ENCODE measurements at regions not wholly inside any gene's neighbourhood (a gene's known extent, or its start where the extent isn't known, plus 50 kb on each side); places are given as distances from the start of the nearest gene placed in this dataset.

DNA sequence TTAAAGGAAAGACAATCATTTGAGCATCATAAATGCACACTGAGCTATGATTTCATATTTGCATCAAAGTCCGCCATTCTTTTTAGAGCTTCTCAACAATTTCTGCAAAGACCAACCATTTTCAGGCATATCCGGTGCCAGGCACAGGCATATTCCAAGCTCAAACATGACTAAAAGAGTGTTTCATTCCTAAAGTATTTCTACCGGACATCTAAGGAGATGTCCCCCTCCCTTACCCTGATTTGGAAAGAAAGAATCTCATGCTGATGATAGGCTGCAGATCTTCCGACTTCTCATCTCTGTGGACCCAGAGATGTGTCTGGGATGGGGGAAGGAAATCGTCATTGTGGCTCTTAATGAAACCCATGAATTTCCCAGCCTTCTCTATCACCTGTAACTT lies 600.5 kb upstream of the MGMT start:
- in situ Hi-C loops (cut with MboI; ENCODE audit: low sequenced_read_pairs, unreplicated experiment) = no loop called here
- no peak for TF ChIP-seq CTCF (IDR thresholded peaks at IDR 0.05; ENCODE audit: borderline replicate concordance, control extremely low read depth, extremely low read depth, insufficient read depth, missing control alignments)
- DNase-seq (ENCODE audit: low spot score) = no peak

DNA sequence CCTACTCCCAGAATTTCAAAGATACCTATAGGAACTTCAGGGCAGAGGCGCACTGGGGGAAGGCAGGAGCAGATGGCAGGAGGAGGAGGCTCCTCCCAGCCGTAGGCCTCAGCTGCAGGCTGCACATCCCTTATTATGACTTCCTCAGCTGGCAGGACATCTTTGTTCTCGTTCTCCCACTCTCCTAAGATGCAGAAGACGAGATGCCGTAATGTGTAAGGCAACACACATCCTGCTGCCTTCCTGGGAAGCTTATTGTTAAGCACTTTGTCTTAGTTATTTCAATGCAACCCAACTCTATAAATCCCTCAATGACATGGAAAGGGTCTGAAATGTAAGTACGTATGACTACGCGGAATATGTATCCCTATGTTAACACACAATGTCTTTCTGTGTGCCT lies 599.8 kb upstream of the MGMT start:
- no peak for DNase-seq (ENCODE audit: low spot score)
- in situ Hi-C loops (cut with MboI; ENCODE audit: low sequenced_read_pairs, unreplicated experiment) = no loop called here
- TF ChIP-seq CTCF (IDR thresholded peaks at IDR 0.05; ENCODE audit: borderline replicate concordance, control extremely low read depth, extremely low read depth, insufficient read depth, missing control alignments) = no peak

DNA sequence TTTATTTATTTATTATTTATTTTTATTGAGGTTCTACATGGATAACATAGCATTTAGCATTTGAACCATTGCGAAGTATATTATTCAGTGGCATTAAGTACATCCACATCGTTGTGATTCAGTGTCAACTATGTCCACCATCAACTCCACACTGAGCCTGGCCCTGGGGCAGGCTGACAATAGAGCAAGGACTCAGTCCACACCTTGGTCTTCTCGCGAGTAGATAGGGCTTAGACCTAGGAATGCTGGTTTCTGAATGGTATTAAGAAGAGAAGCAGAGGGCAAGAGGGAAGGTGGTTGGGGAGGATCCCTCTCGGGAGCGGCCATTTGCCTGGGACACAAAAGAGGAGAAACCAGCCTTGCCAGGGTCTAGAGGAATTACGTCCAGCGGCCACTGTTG lies 599.2 kb upstream of the MGMT start:
- in situ Hi-C loops (cut with MboI; ENCODE audit: low sequenced_read_pairs, unreplicated experiment) = no loop called here
- TF ChIP-seq CTCF (IDR thresholded peaks at IDR 0.05; ENCODE audit: borderline replicate concordance, control extremely low read depth, extremely low read depth, insufficient read depth, missing control alignments) = no peak
- no peak for DNase-seq (ENCODE audit: low spot score)

- no peak for TF ChIP-seq CTCF (IDR thresholded peaks at IDR 0.05; ENCODE audit: borderline replicate concordance, control extremely low read depth, extremely low read depth, insufficient read depth, missing control alignments)
- no peak for DNase-seq (ENCODE audit: low spot score)
- in situ Hi-C loops (cut with MboI; ENCODE audit: low sequenced_read_pairs, unreplicated experiment) = no loop called here
Measured at GRCh38 chr10:128868481-128868880, 598.6 kb upstream of the MGMT start.

DNA sequence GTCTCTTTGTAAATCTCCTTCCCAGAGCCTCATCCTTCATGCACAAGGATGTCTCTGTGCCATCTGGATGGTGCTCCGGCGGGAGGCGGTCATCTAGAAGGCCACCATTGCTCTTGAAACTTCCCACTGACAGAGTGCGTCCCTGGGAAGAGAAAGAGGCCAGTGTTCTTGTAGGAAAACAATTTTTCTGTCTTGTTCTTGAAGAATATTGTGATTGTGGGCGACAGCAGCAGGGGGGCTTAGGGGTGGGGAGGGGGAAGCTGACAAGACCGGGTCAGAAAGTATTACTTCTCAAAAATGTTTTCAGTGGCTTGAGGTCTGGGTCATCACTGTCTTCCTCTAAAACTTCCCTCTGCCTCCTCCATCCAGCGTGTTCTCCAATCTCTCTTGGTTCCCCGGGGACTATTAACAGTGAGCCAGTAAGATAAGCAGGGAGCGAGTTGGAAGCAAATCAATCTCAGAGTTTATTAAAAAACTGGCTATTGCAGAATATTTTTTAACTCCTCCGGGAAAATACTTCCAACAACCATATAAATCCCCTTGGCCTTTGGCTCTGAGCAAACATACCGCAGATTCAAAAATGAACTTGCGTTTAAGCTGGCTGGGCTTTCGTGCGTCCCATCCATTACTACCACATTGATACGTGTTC lies 597.8 kb upstream of the MGMT start:
- in situ Hi-C loops (cut with MboI; ENCODE audit: low sequenced_read_pairs, unreplicated experiment) = no loop called here
- DNase-seq (ENCODE audit: low spot score) = no peak
- TF ChIP-seq CTCF (IDR thresholded peaks at IDR 0.05; ENCODE audit: borderline replicate concordance, control extremely low read depth, extremely low read depth, insufficient read depth, missing control alignments) = no peak

DNA sequence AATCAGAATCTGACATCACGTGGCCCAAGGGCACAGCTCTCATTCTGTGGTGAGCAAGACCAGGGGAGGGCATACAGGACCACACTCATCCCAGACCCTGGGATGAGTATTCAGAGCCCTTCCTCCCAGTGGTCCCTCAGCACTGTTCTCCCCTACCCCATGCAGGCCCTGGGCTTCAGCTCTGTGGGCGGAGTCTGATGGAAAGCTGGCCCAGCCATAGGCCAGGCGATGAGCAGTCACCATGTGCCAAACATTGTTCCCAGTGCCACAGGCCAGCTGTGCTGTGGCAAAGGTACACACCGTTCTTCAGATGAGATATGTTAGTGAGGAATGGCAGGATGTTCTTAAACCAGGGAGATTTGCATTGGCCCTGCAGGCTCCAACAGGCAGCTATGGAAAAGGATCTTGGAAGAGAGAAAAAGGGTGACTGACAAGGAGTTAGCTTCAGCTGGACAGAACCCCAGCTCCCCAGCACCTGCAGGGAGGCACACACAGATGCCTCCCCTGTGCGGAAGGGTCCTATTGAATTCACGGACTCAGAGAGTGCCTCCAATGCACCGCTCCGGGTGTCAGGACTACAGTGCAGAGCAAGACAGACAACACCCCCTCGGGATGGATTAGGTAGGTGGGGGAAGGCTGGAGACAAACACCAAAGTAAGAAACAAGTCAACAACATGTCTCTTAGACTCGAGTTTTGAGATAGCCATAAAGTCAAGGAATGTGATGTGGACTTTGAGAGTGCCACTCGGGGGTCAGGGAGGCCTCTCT lies 596.0 kb upstream of the MGMT start:
- TF ChIP-seq CTCF (IDR thresholded peaks at IDR 0.05; ENCODE audit: borderline replicate concordance, control extremely low read depth, extremely low read depth, insufficient read depth, missing control alignments) = no peak
- no peak for DNase-seq (ENCODE audit: low spot score)
- in situ Hi-C loops (cut with MboI; ENCODE audit: low sequenced_read_pairs, unreplicated experiment) = no loop called here
